Lower leg skin (tissue), 4 donors: ENCODE measurements at regions not wholly inside any gene's neighbourhood (a gene's known extent, or its start where the extent isn't known, plus 50 kb on each side); places are given as distances from the start of the nearest gene placed in this dataset.

Experiments used
- DNase-seq, 2 donors: peaks; one replicate each; pipeline ENCODE4 v3.0.0-alpha.2; 2019; ENCODE audit warnings: low spot score in 2 of 2
- H3K4me3 ChIP-seq: fragments of 200-600 bp; sonication (generic); 2 replicates; pipeline ENCODE4 v1.5.1; 2017; ENCODE audit warnings: mild to moderate bottlenecking, low read depth; ENCODE audit not compliant: poor library complexity, severe bottlenecking
- POLR2A ChIP-seq, 2 donors: fragments of 450-650 bp; IDR thresholded peaks; one replicate each; pipeline ENCODE4 v1.6.1; 2016 to 2017; ENCODE audit warnings: antibody characterized with exemption in 2 of 2, mild to moderate bottlenecking in 1 of 2, moderate library complexity in 1 of 2
- WGBS, 2 donors: methylation state at CpG; one replicate each; pipeline ENCODE4 v1.1.5; 2018; 5-methylcytosine and 5-hydroxymethylcytosine counted together
- intact Hi-C: fragments of 100-400 bp; cut with DNase I; formaldehyde crosslinking; loops from one replicate; pipeline ENCODE4 v1.15.0; 2023; ENCODE audit warnings: low total_unique reads
- TF ChIP-seq, protein P1 (sequence below), 3 donors: fragments of 450-650 bp; IDR thresholded peaks; one replicate each; pipeline ENCODE4 v1.5.1; 2016; ENCODE audit warnings: antibody characterized with exemption in 3 of 3, mild to moderate bottlenecking in 3 of 3, moderate library complexity in 2 of 3

- WGBS, 2 donors = 80 to 84% methylated on average over 1 of the region's 1 CpG
- DNase-seq = no peak
- TF ChIP-seq POLR2A (IDR thresholded peaks at IDR 0.05) = no peak
- TF ChIP-seq, protein P1, sequence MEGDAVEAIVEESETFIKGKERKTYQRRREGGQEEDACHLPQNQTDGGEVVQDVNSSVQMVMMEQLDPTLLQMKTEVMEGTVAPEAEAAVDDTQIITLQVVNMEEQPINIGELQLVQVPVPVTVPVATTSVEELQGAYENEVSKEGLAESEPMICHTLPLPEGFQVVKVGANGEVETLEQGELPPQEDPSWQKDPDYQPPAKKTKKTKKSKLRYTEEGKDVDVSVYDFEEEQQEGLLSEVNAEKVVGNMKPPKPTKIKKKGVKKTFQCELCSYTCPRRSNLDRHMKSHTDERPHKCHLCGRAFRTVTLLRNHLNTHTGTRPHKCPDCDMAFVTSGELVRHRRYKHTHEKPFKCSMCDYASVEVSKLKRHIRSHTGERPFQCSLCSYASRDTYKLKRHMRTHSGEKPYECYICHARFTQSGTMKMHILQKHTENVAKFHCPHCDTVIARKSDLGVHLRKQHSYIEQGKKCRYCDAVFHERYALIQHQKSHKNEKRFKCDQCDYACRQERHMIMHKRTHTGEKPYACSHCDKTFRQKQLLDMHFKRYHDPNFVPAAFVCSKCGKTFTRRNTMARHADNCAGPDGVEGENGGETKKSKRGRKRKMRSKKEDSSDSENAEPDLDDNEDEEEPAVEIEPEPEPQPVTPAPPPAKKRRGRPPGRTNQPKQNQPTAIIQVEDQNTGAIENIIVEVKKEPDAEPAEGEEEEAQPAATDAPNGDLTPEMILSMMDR (IDR thresholded peaks at IDR 0.05) = no peak
- intact Hi-C loops = no loop called here
- no peak overlapping the region for H3K4me3 ChIP-seq
Observed at GRCh38 chr4:110982486-110982885, 359.6 kb upstream of the PITX2 start.

- no peak for TF ChIP-seq POLR2A (IDR thresholded peaks at IDR 0.05)
- WGBS, 2 donors = 39 to 58% methylated on average over 4 of the region's 4 CpGs
- intact Hi-C loops = no loop called here
- DNase-seq = no peak
- no peak overlapping the region for H3K4me3 ChIP-seq
Observed at GRCh38 chr4:110988722-110989121, 365.8 kb upstream of the PITX2 start.

- WGBS, 2 donors = 77 to 80% methylated on average over 1 of the region's 1 CpG
- TF ChIP-seq, protein P1 (IDR thresholded peaks at IDR 0.05) = no peak
- no peak for TF ChIP-seq POLR2A (IDR thresholded peaks at IDR 0.05)
- intact Hi-C loops = no loop called here
- DNase-seq = no peak
- H3K4me3 ChIP-seq = no peak overlapping the region
Observed at GRCh38 chr4:110989125-110989524, 366.2 kb upstream of the PITX2 start.

DNA sequence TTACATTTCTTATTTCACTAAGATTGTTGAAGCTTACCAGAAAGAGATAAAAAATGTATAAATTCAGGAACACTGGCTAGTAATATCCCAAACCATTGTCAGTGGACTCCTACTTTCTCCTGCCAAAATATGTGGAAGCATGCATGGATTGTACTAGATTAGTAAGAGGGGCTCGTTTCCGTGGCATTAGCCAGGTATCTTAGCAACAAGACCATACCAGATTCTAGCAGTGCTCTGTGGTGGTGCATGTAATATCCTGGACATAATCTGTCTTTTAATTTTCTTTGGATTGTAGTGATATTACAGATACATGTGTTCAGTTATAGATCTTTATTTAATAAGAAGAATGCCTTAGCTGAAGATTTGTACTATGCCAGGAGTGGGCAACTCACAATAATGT lies 371.9 kb upstream of the PITX2 start:
- DNase-seq = no peak
- WGBS, 2 donors = 45 to 48% methylated on average over 2 of the region's 2 CpGs
- H3K4me3 ChIP-seq = no peak overlapping the region
- TF ChIP-seq, protein P1 (IDR thresholded peaks at IDR 0.05) = no peak
- no peak for TF ChIP-seq POLR2A (IDR thresholded peaks at IDR 0.05)
- intact Hi-C loops = no loop called here

DNA sequence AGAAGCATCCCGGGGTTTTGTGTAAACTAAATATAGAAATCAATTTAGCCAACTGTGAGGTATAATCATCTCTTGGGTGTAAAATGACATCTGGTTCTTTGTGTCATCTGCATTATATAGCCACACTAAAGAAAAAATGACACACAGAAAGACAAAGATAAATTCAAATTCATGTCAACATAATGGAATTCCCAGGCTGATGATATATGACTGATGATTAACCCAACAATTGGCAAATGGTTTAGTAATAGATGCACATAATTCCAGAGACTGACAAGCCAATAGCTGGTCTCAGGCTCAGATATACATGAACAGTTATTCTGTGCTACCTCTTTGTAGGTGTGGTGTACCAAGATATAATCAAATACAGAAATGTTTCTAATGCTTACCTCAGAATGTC lies 375.4 kb upstream of the PITX2 start:
- WGBS, 2 donors = 62 to 71% methylated on average over 1 of the region's 1 CpG
- no peak overlapping the region for H3K4me3 ChIP-seq
- intact Hi-C loops = no loop called here
- TF ChIP-seq POLR2A (IDR thresholded peaks at IDR 0.05) = no peak
- TF ChIP-seq, protein P1 (IDR thresholded peaks at IDR 0.05) = no peak
- no peak for DNase-seq

- no peak for DNase-seq
- intact Hi-C loops = no loop called here
- no peak overlapping the region for H3K4me3 ChIP-seq
- TF ChIP-seq POLR2A (IDR thresholded peaks at IDR 0.05) = no peak
- TF ChIP-seq, protein P1 (IDR thresholded peaks at IDR 0.05) = no peak
- WGBS, 2 donors = 87 to 88% methylated on average over 2 of the region's 2 CpGs
Observed at GRCh38 chr4:111011458-111011857, 388.6 kb upstream of the PITX2 start.
